Ovary (tissue), 3 donors: ENCODE measurements at regions not wholly inside any gene's neighbourhood (a gene's known extent, or its start where the extent isn't known, plus 50 kb on each side); places are given as distances from the start of the nearest gene placed in this dataset.

Source experiments
- CTCF ChIP-seq, 3 donors: fragments of 450-650 bp in 2 of 3; fragments of 200-600 bp in 1 of 3; IDR thresholded peaks; one replicate each; pipeline versions ENCODE4 v1.5.1 to v1.8.0; 2016 to 2022; ENCODE audit warnings: antibody characterized with exemption in 3 of 3, mild to moderate bottlenecking in 1 of 3
- EP300 ChIP-seq: sonication (generic); formaldehyde crosslinking; IDR thresholded peaks from one replicate; pipeline ENCODE4 v1.6.1; 2017; ENCODE audit warnings: antibody characterized with exemption
- POLR2A ChIP-seq: fragments of 450-650 bp; IDR thresholded peaks from one replicate; pipeline ENCODE4 v1.6.1; 2017; ENCODE audit warnings: antibody characterized with exemption, mild to moderate bottlenecking, moderate library complexity
- donor health status: DM: no; HTN: no; CAD: no.

- TF ChIP-seq CTCF (IDR thresholded peaks at IDR 0.05) (no peak), POLR2A (no peak), EP300 (no peak)
Measured at GRCh38 chr5:164422400-164422799, 917.0 kb downstream of the MAT2B start.
